GM18498 (cell line): ENCODE measurements at regions not wholly inside any gene's neighbourhood (a gene's known extent, or its start where the extent isn't known, plus 50 kb on each side); places are given as distances from the start of the nearest gene placed in this dataset.

Source experiments
- ATAC-seq: cut with Tn5 transposase; IDR thresholded peaks from one replicate; pipeline ENCODE4 v1.9.1; 2021; ENCODE audit warnings: mild to moderate bottlenecking, moderate library complexity; ENCODE audit not compliant: unreplicated experiment

- no peak for ATAC-seq
Observed at GRCh38 chr2:2859732-2860131, 517.9 kb downstream of the EIPR1 start.

GRCh38 chr2:2859164-2859563, 518.5 kb downstream of the EIPR1 start:
- ATAC-seq: no peak

GRCh38 chr2:2856723-2857415, 520.7 kb downstream of the EIPR1 start:
- ATAC-seq: no peak

GRCh38 chr2:2855297-2855696, 522.3 kb downstream of the EIPR1 start:
- ATAC-seq: no peak

GRCh38 chr2:2853346-2853745, 522.3 kb upstream of the MYT1L start:
- ATAC-seq: no peak

DNA sequence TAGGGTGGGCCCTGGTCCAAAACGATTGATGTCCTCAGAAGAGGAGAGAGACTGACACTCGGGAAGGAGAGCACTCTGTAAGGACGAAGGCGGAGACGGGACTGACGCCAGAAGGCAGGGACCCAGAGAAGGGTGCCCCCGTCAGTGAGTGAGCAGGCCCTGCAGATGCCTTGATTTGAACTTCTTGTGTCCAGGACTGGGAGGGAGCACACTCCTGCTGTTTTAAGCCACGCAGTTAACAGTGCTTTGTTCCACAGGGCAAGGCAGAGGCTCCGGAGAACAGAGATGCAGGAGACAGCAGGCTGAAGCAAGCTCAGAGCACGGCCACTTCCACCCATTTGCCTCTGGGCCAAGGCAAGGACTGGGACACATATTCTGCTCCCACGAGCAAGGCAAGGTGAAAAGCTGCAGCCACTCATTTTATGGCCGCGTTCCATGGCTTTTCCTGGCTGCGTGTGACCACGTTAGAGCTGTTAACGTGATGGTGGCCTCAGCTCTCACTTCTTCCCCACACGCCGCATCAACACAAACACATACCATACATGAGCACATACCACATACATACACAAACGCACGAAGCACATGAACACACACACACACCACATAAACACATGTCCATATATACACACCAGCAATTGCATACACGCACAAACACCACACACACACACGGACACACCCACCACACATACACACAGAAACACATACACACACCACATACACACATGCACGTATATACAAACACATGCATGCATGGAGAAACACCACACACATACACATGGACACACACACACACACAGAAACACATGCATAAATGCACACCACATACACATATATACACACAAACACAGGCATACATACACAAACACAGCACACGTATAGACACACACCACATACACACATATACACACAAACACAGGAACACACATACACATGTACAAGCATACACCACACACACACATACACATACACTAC, 521.0 kb upstream of the MYT1L start:
- ATAC-seq: no peak

DNA sequence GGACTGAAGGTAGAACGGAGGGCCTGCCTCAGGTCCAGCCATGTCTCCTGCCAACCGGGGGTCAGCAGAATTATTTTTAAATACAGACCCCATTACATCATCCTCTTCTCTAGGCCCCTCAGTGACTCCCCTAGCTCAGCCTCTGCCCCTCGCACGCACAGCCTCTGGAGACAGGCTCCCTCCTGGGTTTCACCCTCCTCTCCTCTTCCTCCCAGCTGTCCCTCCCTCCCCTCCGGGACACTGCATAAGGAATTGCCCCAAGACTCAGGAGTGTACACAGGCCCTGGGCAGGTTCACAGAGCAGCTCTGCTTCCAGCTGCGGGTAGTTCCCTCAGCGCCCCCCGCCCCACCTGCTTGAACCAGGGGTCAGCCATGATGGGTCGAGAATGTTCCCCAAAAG, 520.2 kb upstream of the MYT1L start:
- no peak for ATAC-seq

DNA sequence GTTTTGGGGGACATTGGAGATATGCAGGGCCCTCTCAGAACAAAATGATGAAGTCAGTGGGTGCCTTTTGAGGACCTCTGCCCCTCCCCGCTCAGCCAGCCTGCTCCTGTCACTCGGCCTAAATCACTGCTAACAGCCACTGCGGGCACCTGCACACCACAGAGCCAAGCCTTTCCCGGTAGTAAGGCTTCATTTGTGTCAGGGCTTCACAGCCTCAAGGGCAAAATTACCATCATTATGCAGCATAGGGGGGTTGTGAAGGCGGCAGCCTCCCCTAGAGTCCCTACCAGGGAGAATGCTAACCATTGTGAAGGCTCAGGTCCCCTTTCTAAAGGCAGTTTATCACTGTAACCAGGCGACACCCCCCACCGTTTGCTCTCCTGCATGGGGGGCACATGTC, 519.8 kb upstream of the MYT1L start:
- ATAC-seq: no peak

DNA sequence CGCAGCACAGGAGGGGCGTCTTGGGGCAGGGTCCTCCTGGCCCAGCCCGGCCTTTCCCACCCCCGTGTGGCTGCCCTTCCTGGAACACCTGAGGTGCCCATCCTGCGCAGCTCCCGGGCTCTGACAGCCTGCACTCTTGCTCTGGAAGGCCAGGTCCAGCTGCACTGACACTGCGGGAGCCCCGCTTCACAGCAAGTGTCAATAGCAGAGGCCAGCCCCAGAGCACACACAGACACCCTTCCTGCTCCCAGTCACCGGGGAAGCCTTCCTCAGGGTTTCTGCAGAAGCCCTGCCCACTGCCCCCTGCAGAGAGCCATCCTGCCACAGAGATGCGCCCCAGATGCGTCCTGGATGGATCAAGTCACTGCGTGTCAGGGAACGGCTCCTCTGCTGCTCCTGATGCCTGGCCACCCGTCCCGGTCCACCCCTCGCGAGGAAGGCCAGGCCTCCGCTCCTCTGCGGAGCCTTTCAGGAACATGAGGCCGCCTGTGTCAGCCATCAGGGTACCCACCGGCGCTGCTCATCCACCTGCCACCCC, 519.2 kb upstream of the MYT1L start:
- ATAC-seq: no peak

DNA sequence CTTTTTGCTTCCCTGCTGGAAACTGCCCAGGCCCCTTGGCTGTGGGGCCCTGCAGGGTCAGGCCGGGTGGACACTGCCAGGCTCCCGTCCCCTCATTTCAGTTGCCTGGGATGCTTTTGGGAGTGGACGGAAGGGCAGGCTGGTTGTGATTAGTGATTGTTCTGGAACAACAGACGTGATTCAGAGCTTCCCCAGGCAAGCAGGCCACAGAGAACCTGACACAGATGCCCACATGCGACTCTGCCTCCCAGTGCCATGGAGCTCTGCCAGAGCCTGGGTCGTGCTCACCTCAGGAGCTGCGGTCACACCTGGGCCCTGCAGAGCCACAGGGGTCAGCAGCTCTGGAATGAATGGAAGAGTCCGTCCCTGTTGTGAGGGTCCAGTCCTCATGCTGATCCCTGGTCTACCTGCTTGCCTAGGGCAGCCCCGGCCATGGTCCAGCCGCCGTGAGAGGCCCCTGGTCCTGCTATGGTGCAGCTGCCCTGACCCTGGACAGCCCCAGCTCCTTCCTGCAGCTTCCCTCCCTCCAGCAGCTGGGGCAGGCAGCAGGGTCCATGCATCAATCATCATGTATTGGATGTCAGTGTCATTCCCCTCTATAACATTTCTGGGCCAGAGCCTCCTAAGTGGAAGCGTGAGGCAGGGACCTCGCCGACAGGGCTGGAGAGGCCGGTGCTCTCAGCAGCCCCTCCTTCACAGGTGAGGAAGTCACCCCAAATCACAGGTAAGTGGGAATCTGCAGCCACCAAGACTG, 518.6 kb upstream of the MYT1L start:
- ATAC-seq: no peak

DNA sequence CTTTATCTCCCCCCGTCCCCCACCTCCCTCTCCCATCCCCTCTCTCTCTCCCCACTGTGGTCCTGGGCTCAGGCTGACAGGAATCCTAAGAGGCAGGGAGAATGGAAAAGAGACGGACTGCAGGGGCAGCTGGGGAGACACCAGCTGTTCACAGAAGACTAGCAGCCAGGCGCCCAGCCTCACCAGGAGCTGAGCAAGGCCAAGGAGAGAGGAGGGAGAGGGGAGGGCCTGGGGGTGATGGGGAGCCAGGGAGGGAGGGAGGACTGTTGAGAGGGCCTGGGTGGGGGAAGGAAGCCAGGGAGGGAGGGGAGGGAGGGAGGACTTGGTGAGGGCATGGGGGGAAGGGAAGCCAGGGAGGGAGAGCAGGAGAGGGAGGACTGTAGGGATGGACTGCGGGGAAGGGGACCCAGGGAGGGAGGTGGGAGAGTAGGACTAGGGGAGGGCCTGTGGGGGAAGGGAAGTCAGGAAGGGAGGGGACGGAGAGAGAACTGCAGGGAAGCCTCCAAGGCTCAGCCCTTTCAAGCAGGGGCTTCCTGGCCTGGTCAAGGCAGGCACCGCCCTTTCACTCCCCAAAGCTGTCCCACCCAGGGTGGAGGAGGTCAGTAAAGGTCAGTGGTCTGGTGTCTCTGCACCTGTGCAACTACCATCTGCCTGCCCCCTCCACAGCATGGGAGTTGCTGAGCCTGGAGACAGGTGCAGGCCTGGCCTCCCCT, 517.7 kb upstream of the MYT1L start:
- ATAC-seq: no peak

DNA sequence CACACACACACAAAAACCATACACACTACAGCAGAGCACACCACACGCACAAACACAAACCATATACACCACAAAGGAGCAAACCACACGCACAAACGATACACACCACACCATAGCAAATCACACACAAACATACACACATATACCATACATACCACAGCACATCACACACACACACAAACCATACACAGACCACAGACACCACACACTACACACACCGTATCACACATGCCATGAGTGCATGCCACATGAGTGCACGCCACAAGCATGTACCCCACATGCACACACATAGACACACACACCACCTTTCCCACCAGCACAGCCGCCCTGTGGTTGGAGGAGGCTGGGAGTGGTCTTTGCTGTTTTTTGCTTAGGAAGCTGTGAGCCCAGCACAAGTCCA, 517.1 kb upstream of the MYT1L start:
- ATAC-seq: no peak

DNA sequence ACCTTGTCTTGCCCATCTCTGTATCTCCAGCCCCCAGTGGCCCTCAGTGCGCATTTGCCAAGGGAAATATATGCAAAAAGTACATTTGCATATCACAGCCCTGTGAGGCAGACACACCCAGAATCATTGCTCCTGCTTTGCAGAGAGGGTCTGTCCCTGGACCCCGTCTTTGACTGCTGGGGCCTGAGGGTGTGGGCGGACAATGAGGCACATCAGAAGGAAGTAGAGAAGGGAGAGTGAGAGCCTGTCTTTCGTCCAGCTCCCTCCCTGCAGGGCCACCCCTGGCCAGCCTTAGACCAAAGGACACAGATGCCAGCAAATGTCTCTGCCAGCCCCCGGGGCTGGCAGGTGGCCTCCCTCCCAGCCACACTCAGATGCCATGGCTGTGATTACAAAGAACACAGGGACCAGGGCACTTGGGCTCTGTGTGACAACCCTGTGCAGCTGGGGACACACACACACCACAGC, 516.2 kb upstream of the MYT1L start:
- ATAC-seq: no peak

DNA sequence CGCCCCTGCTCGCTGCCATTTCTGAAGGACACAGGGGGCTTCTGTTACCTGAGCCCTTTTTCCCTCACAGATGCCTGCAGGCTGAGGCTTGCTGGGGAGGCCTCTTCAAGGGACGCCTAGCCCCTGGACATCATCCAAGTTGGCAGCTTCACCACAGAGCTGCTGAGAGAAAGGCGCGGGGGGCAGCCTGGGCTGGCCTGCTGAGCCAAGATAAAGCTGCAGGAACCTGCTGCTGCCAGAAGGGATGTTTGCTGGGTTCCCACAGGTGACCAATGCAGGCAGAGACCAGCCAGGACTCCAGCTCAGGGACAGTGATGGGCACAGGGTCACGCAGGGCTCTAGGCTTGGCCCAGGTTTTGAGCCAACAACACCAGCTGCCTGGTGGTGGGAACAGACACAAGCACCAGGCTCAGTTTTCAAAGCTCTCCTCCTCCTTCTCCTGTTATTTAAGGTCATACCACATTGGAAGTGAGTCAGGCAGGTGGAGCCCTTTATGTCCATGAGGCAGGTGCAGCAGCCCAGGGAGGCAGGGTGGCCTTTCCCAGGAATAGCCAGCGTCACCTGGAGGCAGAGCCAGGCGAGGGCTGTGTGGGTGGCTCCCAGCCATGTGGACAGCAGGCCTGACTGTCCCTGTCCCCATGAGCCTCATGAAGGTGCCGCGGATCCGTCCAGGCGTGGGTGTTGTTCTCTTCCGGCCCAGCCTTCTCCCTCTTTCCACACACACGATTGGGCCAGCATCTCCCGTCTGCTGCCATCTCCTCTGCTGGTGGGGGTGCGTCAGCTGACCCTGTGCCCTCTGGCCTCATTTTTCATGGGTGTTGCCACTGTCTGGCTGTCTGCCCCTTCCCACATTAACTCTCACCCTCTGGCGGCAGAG, 515.5 kb upstream of the MYT1L start:
- ATAC-seq: no peak

DNA sequence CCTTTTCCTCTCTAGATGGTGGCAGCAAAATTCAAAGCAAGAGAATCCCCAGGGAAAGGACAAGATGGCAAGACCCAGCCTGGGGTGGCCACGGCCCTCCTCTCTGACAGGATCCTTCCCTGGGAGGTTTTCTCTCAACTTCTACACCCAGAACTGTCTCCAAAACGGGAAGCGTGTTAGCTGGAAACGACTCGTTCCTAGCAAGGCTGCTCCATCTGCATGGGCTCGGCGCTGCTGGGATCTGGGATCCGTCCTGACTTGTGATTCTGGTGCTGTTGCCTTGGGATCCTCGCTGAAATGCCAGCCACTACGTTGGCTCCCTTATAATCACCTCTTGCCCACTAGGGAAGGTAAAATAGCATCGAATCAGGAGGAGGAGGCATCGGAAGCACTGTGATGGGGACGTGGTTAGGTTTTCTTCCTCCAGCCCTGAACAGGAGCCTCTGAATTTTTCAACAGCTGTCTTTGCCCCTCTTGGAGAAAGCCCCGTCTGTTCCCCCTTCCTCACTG, 514.8 kb upstream of the MYT1L start:
- ATAC-seq: no peak

GRCh38 chr2:2845267-2845666, 514.2 kb upstream of the MYT1L start:
- ATAC-seq: no peak

DNA sequence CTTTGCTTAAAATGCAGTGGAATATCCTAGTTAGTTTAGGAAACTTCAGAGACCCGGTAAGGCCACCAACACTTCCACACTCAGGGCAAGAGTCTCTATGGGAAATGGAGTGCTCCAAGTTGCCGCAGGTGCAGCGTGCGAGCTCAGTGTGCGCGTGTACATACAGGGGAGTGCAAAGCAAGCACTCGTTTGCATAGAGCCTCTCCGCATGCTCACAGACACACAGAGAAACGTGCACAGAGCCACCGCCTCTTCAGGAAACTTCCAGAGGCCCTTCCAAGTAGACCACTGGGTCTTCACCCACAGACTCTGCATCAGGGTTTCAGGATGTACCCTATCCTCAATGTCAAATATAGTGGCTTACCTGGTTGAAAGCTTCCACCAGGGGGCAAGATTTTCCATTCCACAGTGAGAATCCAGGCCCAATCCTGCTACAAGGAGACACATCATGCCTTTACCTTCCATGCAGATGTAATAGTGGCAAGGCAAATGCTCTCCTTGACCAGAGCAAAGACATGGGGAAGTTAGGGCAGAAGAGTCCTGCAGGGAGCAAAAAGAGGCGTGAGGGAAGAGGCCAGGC, 513.0 kb upstream of the MYT1L start:
- no peak for ATAC-seq

DNA sequence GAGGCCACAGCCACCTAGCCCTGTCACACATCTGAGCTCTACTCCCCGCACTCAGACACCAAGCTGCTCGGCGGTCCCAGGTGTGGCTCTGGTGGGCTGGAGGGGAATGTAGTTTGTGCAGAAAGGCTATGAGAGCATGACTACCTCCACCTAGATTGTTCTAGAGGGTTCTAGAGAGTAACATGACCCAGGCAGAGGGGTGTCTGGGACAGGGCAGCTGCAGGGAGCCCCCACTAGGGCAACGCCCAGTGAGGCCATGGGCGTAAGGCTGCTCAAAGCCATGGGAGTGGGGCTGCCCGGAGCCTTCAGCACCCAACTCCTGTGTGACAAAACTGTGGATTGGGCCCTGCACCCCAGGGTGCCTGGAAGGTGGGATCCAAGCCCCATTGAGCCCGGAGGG, 511.4 kb upstream of the MYT1L start:
- ATAC-seq: no peak
